ENCODE measurements at regions not wholly inside any gene's neighbourhood (a gene's known extent, or its start where the extent isn't known, plus 50 kb on each side); places are given as distances from the start of the nearest gene placed in this dataset.
"Not testable (repeated sequence)": the region's sequence is repeated elsewhere in the genome, so short reads cannot be mapped to it uniquely, and the experiment has no call there.

DNA sequence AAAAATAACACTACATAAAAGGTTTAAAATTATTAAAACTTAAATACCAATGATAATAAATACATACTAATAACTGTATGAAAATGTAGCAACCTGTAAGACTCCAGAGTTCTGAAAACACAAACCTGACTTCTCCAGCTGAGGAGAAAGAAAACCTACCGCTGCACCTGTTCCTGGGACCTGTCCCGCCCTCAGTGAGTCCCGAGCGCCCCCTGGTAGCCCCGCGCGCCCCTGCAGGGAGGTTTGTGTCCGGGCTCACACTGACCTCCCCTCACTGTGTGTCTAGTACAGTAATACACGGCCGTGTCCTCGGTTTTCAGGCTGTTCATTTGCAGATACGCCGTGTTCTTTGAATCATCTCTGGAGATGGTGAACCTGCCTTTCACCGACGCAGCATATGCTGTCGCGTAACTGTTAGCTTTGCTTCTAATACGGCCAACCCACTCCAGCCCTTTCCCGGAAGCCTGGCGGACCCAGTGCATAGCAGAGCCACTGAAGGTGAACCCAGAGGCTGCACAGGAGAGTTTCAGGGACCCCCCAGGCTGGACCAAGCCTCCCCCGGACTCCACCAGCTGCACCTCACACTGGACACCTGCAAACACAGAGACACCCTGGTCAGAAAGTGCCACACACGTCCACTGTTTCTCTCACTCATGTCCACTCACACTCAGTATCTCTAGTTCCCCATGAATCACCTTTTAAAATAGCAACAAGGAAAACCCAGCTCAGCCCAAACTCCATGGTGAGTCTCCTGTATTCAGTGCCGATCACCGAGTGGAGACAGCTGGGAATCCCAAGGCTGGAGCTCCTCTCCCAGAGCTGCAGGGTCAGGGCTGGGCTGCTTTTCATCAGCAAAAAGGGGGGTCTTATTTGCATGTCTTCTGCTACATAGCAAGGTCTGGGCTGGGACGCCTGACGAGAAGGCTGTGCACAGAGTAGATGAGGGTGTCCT is 1276.3 kb downstream of the TMEM121 start:
- DNase-seq (ENCODE audit: low read depth), result no peak

DNA sequence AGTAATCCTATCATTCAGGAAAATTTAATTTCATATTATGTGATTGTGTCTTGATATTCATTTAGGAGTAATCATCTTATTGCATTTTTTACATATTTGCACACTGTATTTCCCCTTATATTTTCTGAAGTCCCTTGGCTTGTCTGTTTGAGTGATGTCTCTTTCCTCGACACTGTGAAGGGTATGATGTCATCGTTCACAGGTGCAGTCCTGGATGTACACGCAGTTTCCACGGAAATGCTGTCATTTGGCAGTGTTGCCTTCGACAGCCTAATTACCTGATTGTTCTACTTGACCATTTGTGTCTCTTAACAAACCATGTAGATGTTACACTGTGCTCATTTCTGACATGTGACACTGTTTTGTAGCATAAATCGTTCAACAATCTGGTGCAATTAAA is 1277.0 kb downstream of the TMEM121 start:
- no peak for DNase-seq (ENCODE audit: low read depth)

DNA sequence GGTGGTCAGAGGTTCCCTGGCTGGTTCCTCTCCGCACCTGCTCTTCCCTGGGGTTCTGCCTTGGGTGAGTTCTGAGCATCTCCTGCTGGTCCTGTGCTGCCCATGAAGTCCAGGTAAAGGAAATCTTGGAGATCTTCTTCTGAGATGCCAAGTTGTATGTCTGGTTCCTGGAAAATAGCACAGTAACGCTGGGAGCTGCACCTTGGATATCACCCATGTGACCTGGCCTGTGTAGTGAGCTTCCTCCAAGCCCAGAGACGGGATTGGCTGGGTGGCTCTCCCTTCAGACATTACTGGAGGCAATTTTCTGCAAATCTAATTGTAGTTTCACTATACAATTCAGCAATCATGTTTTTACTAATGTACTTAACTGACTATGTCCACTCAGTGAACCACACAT is 1281.1 kb downstream of the TMEM121 start:
- DNase-seq (ENCODE audit: low read depth), result no peak

DNA sequence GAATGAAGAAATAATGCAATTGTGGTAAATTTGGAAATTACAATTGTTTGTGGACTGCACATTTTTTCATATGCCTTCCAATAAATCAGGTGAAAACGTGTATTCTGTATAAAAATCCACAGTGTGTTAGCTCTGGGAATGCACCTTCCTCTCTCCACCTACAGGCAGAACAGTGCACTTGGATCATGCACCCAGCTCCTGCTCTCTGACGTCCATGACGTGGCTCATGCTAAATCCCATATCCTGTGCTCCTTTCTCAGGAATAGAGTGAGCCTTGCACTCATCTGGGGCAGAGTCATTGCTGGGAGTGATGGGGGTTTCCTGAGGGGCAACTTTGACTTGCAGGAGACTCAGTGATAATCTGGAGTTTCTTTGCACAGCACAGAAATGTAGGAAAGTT is 1282.1 kb downstream of the TMEM121 start:
- DNase-seq (ENCODE audit: low read depth), result no peak

DNA sequence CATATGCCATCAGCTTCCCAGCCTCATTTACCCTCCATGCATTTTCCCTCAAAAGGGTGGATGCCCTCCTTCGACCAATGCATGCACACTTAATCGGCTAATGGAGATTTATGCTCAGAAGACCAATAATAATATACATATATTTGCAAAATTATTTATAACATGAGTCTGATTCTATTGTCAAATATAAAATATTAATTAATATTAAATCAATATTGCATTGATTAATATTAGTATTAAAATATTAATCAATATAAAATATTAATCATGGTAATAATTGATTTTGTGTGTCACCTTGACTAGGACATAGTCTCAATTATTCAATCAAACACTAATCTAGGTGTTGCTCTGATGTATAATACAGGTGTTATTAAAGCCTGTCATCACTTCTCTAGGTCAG is 1282.5 kb downstream of the TMEM121 start:
- no peak for DNase-seq (ENCODE audit: low read depth)

DNA sequence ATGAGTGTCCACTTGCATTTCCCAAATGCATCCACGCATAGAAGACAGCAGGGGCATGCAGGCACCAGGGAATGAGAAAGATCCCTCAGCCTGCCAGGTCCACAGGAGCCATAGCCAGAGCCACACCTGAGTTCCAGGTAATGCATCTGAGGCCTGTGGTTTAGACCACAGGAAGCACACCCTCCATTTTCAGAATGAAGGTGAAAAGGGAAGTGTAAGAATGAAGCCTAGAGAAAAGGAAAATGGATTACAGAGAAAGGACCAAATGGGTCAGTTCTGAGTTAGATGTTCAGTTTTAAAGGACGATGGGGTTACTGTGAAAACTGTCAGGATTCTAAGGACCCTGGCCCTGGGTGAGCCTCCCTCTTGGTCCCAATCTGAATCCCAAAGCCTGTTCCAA is 1283.2 kb downstream of the TMEM121 start:
- DNase-seq (ENCODE audit: low read depth), result no peak

DNA sequence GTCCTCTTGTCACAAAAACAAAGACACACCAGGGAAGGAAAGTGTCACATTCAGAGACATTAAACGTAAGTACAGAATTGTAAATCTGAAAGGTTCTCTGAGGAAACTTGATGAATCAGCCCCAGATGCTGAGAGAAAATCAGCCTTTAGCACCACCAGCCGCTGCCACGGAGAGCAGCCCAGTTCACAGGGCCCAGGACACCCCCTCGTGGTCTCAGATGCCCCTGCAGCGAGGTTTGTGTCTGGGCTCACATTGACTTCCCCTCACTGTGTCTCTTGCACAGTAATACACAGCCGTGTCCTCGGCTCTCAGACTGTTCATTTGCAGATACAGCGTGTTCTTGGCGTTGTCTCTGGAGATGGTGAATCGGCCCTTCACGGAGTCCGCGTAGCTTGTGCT is 1283.8 kb downstream of the TMEM121 start:
- not testable (repeated sequence) for DNase-seq (ENCODE audit: low read depth)

DNA sequence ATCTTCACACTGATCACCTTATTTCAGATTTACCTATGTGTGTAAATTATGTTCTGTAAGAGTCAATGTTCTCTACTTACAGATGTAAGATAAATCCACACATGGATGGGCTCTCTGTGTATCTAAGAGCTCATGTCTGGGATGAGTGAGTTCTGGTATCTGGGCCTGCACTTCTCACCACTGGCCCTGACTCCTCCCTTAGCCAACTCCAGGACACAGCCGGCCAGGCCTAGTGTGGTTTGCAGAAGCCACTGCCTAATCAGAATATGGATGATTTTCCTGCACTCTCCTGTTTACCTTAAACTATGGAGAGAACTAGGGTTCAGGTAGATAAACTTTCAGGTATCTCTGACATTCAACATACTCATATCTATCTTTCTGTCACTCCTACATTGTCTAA is 1284.8 kb downstream of the TMEM121 start:
- DNase-seq (ENCODE audit: low read depth), result no peak

DNA sequence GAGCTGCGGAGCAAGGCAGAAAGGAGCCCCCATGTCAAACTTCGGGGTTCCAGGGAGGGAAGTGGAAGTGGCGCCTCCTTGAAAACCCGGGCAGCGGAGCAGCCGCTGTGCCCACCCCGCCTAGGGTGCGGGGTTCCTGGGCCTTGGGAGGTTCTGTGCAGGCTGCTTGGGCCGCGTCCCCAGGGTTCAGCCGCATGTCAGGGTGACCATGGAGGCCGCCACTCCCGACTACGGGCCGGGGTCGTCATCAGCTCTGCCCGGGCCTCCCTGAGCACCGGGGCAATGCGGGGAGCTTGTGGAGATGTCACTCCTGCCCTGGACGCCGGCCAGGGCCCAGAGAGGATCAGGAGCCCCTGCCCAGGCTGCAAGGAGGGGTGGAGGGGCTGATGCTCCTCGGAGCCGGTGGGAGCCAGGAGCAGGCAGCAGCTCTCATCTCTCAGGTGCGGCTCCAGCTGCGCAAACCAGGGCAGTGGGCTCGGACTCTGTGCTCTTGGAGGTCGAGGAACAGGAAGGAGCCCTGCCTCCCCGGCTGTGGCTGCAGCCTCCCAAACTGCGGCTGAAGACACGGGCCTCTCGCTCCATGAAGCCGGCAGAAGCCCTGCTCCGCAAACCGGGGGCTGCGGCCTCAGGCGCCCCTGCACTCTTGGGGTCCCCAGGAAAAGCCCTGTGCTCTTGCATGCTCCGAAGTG is 1286.5 kb downstream of the TMEM121 start:
- no peak for DNase-seq (ENCODE audit: low read depth)

DNA sequence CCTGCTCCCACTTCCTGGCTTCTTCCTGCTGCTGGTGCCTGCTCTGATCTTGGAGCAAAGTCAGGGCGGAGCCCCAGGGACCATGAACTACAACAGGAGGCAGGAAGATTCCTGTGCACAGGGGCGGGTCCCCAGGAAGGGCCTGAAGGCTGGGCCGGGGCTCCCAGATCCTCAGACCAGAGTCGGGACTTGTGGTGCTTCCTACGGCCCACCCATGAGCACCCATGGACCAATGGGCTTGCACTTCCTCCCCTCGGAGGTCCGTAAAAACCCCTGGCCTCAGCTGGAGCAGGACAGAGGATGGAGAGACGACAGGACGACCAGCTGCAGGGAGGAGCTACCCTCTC is 1287.1 kb downstream of the TMEM121 start:
- no peak for DNase-seq (ENCODE audit: low read depth)

DNA sequence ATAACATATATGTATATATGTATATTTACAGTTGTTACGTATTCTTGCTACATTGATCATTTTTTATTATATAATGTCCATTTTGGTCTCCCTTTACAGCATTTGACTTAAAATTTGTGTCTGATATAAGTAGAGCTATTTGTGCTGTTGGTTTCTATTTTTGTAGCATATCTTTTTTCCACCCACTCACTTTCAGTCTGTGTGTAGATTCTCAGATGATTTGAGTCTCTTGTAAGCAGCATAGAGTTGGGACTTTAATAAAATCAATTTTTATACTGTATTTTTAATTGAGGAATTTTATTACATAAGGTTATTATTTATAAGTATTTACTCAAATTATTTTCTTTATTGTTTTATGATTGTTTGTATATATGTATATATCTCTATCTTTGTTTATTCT is 1293.7 kb downstream of the TMEM121 start:
- DNase-seq (ENCODE audit: low read depth), result no peak

DNA sequence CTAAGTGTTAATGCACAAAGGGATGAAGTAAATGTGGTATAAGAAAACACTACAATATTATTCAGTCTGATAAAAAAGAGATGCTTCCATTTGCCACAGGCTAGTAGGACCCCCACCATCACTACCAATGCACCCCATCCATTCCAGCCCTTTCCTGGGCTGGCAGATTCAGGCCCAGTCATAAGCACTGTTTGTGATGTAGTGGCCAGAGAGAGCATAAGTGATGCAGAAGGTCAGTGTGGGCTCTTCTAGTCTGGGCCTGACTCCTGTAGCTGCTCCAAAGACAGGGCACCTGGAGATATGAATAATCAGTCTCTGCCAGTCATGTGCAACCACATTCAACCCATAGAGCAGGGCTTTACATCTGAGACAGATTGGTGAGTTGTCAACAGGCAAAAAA is 1294.7 kb downstream of the TMEM121 start:
- DNase-seq (ENCODE audit: low read depth), result no peak

DNA sequence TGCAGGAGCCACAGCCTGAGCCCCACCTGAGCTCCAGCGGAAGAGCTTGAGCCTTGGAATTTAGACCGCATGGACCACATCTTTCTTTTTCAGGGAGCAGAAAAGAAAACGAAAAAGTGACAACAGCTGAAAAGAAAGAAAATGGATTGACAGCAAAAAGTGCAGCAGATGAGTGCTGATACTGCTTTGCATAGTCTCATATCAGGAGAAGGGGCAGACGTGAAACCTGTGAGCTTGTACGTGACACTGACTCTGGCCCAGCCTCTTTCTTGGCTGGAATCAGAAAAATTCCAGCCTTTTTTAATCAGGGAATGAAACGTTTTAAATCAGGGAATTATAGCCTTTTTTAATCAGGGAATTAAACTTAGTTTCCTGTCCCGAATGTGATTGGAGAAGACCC is 1296.5 kb downstream of the TMEM121 start:
- DNase-seq (ENCODE audit: low read depth), result no peak

DNA sequence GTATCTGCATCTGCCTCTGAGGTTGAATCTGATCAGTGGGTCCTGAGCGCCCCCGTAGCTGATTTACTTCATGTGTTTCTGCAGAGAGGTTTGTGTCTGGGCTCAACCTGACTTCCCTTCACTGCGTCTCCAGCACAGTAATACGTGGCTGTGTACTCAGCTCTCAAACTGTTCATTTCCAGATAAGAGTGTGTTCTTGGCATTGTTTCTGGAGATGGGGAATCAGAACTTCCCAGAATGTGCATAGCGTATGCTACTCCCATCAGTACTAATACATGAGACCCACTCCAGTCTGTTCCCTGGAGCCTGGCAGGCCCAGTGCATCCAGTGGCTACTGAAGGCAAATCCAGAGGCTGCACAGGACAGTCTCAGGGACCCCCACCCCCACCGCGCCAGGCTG is 1297.2 kb downstream of the TMEM121 start:
- no peak for DNase-seq (ENCODE audit: low read depth)

DNA sequence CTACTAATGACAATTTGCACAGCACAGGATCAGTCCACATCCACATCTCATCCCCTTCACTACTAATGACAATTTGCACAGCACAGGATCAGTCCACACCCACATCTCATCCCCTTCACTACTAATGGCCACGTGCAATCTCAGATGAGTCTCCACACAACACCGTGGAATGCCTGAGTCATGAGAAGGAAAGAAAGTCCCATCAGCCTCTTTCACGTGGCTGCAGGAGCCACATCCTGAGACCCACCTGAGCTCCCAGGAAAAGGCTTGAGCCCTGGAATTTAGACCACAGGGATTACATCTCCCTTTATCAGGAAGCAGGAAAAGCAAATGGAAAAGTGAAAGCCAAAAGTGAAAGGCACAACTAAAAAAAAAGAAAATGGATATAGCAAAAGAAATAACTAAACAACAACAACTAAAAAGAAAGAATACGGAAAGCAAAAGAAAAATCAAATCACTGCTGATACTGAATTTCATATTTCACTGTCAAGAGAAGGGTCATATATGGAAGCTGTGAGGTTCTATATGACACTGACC is 1300.5 kb downstream of the TMEM121 start:
- no peak for DNase-seq (ENCODE audit: low read depth)

DNA sequence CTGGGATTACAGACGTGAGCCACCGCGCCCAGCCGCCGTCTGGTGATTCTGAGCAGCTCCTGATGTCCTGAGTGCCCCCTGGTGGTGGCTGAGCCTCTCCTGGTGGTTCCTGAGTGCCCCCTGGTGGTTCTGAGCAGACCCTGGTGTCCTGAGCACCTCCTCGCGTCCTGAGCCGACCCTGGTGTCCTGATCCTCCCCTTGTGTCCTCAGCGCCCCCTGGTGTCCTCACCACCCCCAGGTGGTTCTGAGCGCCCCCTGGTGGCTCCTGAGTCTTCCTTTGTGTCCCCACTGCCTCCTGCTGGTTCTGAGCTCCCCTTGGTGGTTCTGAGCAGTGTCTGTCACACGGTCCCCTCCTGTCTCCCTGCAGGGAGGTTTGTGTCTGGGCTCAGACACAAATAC is 1304.9 kb downstream of the TMEM121 start:
- DNase-seq (ENCODE audit: low read depth), result peak; percentile 29

DNA sequence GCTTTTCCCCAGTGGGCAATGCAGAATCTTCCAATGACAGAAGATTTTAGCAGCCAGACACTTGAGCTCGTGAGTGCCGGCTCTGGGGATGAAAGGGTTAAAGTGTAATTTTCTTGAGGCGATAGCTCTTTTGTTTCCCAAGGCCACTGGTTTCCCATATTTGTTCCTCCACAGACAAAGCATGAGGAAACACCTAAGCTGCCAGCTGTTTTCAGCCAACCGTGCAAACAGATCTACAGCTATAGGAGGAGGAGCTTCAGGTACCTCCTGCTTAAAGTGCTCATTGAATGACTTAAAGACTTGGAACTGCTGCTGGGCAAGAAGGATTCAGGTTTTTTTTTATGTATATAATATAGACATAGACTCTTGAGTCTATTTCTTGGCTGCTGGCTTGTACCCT is 1311.5 kb downstream of the TMEM121 start:
- DNase-seq (ENCODE audit: low read depth), result no peak

DNA sequence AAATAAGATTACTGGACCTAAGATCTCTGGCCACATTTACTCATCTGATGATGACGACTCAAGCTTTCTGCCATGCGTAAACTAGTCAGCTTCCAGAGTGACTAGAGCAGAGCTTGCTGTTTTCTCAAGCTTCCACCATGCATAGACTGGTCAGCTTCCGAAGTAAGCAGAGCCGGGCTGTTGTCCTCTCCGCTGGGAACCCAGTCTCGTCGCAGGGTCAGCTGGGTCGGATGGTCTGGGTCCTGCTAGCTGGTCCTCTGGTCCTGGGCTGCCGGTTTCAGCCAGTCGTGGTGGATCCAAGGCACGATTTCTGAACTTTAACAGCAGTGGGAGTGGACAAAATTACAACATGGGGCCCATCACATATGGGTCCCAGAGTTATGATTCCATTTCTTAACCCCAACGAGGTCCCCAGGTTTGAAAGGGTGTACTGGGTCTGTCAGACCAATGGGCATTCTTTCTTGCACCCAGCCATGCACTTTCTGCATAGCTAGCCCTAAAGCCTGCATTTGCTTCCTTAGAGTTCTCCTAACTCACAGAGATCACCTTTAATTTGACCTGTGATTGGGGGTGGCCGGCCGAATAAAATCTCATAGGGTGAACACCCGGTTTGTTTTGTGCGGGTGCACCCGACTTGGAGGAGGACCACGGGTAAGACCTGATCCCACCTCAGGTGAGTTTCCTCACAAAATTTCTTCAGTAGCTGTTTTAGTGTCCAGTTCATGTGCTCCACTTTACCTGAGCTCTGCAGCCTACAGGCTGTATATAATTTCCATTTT is 1312.8 kb downstream of the TMEM121 start:
- DNase-seq (ENCODE audit: low read depth), result no peak

DNA sequence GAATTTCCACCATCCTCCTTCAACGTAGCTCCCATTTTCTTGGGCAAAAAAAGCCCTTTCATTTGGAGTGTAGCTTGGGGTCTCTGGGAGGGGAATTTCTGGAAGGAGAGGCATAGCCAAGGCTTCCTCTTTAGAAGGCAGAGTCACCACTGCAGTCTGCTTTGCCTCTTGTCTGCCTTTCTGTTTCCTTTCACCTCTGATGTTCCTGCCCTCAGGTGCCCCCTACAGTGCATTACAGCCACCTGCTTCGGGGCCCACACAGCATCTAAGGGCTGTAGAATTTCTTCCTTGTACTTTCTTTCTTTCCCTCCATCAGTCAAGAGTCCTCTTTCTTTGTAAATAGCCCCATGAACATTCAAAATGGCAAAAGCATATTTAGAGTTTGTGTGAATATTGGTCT is 1313.9 kb downstream of the TMEM121 start:
- DNase-seq (ENCODE audit: low read depth), result no peak

DNA sequence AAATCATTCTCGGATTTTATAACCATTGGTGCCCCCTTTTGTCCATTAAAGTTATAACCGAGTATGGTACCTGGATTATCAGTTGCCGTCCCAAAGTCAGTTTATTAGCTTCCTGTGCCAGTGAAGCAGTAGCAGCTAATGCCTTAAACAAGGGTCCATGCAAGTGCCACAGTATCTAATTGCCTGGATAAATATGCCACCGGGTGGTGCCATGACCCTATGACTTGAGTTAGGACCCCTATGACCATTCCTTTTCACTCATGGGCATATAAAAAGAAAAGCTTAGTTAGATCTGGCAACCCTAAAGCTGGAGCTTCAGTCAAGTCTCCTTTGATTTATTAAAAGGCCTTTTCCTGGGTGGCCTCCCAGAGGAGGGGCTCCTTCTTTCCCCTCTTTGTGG is 1314.6 kb downstream of the TMEM121 start:
- DNase-seq (ENCODE audit: low read depth), result no peak

DNA sequence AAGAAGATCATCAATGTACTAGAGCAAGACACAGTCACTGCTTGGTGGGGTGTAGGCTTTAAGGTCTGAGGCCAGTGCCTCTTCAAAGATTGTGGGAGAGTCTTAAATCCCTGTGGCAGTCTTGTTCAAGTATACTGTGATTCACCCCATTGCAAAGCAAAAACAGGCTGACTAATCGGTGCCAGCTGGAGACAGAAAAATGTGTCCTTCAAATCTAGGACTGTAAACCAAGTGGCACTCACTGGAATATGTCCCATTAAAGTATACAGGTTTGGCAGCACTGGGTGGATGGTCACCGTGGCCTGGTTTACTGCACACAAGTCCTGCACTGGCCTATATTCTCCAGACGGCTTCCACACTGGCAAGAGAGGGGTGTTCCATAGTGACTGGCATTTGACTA is 1315.3 kb downstream of the TMEM121 start:
- no peak for DNase-seq (ENCODE audit: low read depth)

DNA sequence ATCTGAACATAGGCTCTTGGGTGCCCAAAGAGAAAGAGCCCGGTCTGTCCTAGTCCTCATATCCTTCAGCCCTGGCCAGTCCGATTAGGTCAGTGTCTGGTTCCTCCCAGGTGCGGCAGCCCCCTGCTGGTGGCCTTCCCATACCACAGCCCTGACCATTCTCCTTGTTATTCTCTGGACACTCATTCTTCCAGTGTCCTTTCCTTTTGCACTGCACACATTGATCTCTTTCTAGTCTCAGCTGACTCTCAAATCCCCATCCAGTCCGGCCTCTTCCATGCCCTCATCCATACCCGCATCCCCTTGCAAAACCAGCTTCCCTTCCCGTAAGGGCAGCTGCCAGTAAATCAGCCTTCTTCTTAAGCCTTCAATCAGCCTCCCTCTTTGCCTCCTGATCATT is 1316.3 kb downstream of the TMEM121 start:
- DNase-seq (ENCODE audit: low read depth), result no peak

DNA sequence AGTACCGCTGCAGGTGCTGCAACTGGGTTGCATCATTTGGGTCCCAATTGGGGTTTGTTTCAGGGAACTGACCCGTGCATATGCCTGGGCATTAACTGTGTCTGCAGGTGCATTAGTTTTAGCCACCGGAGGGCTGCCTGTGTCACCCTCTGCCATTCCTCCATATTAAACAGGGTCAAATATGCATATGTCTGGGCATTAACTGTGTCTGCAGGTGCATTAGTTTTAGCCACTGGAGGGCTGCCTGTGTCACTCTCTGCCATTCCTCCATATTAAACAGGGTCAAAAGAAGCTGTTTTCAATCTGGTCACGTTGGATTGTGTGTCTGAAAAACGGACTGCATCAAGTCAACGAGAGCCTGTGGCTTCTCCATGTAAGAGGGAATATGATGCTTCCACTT is 1317.0 kb downstream of the TMEM121 start:
- DNase-seq (ENCODE audit: low read depth), result no peak
